IPS-18a (cell line): ENCODE measurements at regions not wholly inside any gene's neighbourhood (a gene's known extent, or its start where the extent isn't known, plus 50 kb on each side); places are given as distances from the start of the nearest gene placed in this dataset.

ENCODE experiments used
- H3K27ac ChIP-seq: one replicate; pipeline ENCODE4 v1.5.1; 2013; ENCODE audit warnings: low read length
- H3K27me3 ChIP-seq: one replicate; pipeline ENCODE4 v1.6.1; 2013; ENCODE audit warnings: mild to moderate bottlenecking, low read length; ENCODE audit not compliant: control insufficient read depth, insufficient read depth
- H3K36me3 ChIP-seq: one replicate; pipeline ENCODE4 v1.6.1; 2013; ENCODE audit warnings: low read depth, low read length; ENCODE audit not compliant: control insufficient read depth
- H3K4me1 ChIP-seq: one replicate; pipeline ENCODE4 v1.6.1; 2013; ENCODE audit warnings: low read depth, low read length; ENCODE audit not compliant: control insufficient read depth
- H3K4me3 ChIP-seq: one replicate; pipeline ENCODE4 v1.5.1; 2013; ENCODE audit warnings: low read length
- H3K9ac ChIP-seq: one replicate; pipeline ENCODE4 v1.6.1; 2013; ENCODE audit warnings: mild to moderate bottlenecking, low read length, moderate library complexity
- H3K9me3 ChIP-seq: one replicate; pipeline ENCODE4 v1.6.1; 2013; ENCODE audit warnings: low read depth, low read length; ENCODE audit not compliant: control insufficient read depth

DNA sequence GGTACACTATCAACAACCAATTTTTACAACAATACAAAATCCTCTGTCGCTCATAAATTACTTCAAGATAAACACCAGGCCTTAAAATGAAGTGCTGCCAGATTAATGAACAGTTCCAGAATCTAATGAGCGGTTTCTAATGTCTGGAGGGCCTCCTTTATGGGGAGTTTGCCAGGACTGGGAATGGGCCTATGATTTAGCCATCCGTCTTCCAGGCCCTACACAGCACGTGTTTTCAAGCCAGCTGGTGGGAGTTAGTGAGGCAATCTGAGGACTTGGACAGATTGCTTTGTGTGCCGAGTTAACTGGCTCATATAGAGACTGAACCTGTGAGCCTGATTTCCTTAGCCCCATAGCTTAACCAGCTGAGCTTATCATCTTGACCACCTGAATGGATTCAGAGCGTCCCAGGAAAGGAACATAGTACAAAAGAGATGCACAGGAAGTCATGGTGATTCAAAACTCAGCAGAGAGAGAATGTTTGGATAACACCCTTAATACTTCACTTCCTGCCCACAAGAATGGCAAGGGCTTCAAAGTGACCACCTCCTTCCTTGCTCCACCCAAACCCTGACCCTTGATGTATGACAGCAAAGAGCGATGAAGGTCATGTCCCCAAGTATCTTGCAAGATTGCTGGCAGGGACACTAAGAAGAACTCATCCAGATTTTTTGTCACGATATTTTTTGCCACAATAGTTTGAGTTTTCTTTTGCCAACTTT is 143.5 kb downstream of the SLC30A10 start:
- H3K9me3 ChIP-seq, result no peaks in the 10 kb centered on the region
- H3K36me3 ChIP-seq, result no peaks in the 10 kb centered on the region
- H3K4me3 ChIP-seq, result no peak overlapping the region
- no peaks in the 10 kb centered on the region for H3K4me1 ChIP-seq
- no peaks in the 10 kb centered on the region for H3K27me3 ChIP-seq
- no peak overlapping the region for H3K27ac ChIP-seq
- no peak overlapping the region for H3K9ac ChIP-seq

DNA sequence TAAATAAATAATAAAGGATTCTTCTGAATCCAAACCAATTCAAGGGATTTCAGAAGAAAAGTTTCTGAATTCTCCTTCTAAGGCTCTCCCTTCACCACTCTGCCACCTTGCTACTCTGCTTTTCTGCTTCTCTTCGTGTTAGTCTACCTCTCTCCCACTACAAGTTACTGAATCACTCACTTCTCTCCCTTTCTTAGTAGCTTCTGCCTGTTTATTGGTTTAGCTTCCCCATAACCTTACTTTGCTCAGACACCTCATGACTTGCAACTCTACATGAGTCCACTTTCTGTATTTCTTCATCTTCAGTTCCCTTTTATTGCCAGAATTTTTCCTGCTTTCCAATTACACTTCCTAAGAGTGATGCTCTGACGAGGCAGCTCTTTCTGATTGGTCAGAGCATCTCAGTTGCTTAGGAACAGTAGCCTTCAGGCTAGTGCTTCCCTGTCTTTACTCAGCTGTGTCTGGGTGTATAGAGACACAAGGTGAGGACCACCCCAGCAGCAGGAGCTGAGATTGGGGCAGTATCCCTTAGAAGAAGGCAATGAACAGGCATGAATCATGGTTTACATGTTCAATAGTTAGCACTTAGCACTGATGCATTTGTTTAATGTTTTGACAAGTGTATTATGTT is 144.6 kb downstream of the SLC30A10 start:
- Histone ChIP-seq H3K36me3 (no peaks in the 10 kb centered on the region), H3K4me1 (no peaks in the 10 kb centered on the region), H3K27ac (no peak overlapping the region), H3K27me3 (no peaks in the 10 kb centered on the region), H3K9me3 (no peaks in the 10 kb centered on the region), H3K9ac (no peak overlapping the region), H3K4me3 (no peak overlapping the region)

DNA sequence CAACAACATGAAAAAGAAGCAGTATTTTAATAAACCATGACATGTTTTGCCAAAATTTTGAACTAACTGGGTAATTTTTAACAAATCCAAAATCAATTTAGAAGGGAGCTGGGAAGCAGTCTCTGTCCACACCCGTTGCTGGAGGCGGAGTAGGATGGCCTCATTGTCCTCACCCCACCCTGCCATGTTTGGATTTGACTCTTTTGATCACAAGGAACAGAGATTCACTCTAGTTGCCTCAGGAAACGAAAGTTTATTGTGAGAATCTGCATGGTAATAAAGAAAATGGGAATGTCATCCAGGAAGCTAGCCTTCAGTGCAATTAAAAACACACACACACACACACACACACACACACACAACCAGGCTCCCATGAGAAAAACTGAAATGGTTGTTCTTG is 145.4 kb downstream of the SLC30A10 start:
- H3K27ac ChIP-seq, result no peak overlapping the region
- no peaks in the 10 kb centered on the region for H3K36me3 ChIP-seq
- H3K9me3 ChIP-seq, result no peaks in the 10 kb centered on the region
- no peaks in the 10 kb centered on the region for H3K4me1 ChIP-seq
- H3K4me3 ChIP-seq, result no peak overlapping the region
- no peaks in the 10 kb centered on the region for H3K27me3 ChIP-seq
- no peak overlapping the region for H3K9ac ChIP-seq

DNA sequence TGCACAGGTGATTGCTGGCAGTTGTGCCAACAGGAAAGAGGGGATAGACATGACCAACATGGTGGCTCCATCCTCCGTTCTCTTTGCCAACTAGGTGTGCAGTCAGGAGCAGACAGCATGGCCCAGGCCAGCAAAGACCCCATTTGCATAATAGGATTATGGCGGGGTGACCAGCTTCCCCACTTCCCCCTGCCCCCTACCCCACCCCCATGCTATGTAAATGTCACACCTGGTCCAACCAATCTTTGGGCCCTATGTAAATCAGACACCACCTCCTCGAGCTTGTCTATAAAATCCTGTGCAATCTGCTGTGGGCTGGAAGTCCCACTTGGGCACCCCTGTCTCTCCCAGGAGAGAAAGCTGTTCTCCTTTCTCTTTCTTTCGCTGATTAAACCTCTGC is 146.0 kb downstream of the SLC30A10 start:
- H3K27ac ChIP-seq, result no peak overlapping the region
- no peaks in the 10 kb centered on the region for H3K36me3 ChIP-seq
- no peaks in the 10 kb centered on the region for H3K4me1 ChIP-seq
- H3K9me3 ChIP-seq, result no peaks in the 10 kb centered on the region
- H3K9ac ChIP-seq, result no peak overlapping the region
- no peaks in the 10 kb centered on the region for H3K27me3 ChIP-seq
- H3K4me3 ChIP-seq, result no peak overlapping the region

DNA sequence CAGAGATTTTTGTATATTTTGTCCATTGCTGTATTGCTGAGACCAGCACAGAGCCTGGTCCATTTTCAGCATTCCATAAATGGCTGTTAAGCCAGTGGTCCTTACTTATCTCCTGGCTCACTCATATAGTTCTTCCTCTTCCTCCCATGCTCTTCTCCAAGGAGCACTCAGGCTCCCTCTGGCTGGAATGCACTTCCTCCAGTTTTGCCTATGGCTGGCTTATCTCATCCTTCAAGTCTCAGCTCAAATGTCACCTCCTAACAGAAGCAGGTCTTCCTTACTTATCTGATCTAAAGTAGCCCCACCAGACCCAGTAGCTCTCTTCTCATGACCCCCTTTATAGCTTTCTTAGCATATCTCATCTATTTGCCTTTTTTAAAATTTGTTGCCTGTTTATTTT is 146.9 kb downstream of the SLC30A10 start:
- no peaks in the 10 kb centered on the region for H3K4me1 ChIP-seq
- H3K9me3 ChIP-seq, result no peaks in the 10 kb centered on the region
- H3K9ac ChIP-seq, result no peak overlapping the region

DNA sequence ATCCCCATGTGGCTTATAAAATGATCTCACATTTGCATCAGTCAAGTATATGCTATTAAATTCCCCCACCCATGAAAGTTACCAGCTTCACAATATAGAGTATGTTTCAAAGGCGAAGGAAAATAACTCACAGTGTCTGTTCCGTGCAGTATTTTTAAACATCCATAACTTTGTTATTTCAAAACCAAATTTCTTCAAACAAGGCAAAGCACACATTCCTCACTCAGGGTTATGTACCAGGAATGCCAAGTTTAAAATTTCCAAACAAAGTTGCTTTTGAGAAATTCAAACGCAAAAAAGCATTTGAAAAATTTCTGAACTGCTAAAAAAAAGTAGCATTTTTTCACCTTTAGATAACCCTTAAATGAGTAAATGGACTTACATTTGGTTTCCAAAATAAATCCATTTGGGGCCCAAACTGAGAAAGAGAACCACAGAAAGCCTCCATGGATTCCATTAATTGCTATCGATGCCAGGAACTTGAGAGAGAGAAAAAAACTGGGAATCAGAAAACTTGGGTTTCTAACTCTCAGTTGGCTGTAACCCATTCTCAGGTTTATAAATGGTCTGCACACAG is 149.5 kb downstream of the SLC30A10 start:
- Histone ChIP-seq H3K27ac (no peak overlapping the region), H3K4me3 (no peak overlapping the region), H3K36me3 (no peaks in the 10 kb centered on the region), H3K9me3 (no peaks in the 10 kb centered on the region), H3K27me3 (no peaks in the 10 kb centered on the region), H3K9ac (no peak overlapping the region), H3K4me1 (no peaks in the 10 kb centered on the region)

More for the DNA sequence above, 146.9 kb downstream of the SLC30A10 start:
- H3K4me3 ChIP-seq, result no peak overlapping the region
- no peaks in the 10 kb centered on the region for H3K27me3 ChIP-seq
- no peaks in the 10 kb centered on the region for H3K36me3 ChIP-seq
- no peak overlapping the region for H3K27ac ChIP-seq

DNA sequence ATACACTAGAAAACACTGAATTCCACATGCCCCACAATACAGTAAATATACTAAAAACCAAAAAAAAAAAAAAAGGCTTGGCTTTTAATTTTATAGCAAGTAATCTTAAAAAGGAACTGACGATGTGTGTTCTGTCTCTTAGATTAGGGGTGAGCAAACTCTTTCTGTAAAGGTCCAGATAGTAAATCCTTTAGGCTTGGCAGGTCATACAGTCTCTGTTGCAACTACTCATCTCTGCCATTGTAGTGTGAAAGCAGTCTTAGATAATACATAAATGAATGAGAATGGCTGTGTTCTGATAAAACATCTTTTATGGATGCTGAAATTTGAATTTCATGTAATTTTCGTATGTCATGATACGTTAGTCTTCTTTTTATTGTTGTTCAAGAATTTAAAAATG is 150.2 kb downstream of the SLC30A10 start:
- Histone ChIP-seq H3K4me3 (no peak overlapping the region), H3K9me3 (no peaks in the 10 kb centered on the region), H3K36me3 (no peaks in the 10 kb centered on the region), H3K27me3 (no peaks in the 10 kb centered on the region), H3K27ac (no peak overlapping the region), H3K9ac (no peak overlapping the region), H3K4me1 (no peaks in the 10 kb centered on the region)

DNA sequence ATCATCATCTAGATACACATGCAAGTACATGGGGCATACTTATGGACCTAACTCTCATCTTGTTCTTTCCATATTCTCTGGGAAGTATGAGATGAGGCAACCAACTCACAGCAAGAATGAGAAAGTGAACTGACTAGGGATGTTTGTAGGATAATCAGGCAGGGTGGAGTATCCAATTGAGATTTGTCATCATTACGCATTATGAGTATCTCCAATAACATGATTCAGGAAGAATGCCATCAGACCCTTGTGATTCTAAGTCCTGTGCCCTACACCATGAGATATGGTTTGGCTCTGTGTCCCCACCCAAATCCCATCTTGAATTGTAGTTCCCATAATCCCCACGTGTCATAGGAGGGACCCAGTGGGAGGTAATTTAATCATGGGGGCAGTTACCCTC is 154.0 kb downstream of the SLC30A10 start:
- Histone ChIP-seq H3K9me3 (no peaks in the 10 kb centered on the region), H3K4me3 (no peak overlapping the region), H3K27me3 (no peaks in the 10 kb centered on the region), H3K9ac (no peak overlapping the region), H3K36me3 (no peaks in the 10 kb centered on the region), H3K4me1 (no peaks in the 10 kb centered on the region), H3K27ac (no peak overlapping the region)

DNA sequence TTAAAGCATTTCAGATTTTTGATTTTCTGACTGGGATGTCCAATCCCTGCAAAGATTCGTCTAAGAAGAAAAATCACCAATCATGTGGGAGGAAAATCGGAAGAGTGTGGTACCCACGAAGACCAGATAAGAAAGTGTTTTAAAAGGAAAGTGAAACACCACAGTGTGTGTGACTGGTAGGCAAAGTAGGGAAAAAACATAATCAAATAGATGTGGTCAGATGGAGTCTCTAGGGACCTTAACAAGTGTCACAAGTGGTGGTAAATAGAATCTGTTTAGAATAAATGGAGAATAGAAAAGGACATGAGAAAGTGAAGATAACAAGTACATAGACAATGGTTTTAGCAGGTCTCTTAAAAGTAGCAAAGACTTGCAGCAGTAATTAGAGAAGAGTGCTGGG is 154.6 kb downstream of the SLC30A10 start:
- H3K9ac ChIP-seq, result no peak overlapping the region

DNA sequence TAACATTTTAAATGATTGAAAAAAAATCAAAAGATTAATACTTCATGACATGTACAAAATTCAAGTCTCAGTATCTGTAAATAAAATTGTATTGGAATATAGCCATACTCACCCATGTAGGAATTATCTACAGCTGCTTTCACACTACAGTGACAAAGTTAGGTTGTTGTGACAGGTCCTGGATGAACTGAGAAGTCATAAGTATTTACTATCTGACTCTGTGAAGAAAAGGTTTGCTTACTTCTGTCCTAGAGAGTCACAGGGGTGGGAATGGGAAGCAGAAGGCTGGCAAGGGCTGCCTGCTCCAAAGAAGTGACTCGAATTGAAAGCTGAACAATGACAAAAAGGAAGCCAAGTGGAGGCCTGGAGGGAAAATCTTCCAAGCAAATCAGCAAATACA is 155.2 kb downstream of the SLC30A10 start:
- Histone ChIP-seq H3K4me3 (no peak overlapping the region), H3K27me3 (no peaks in the 10 kb centered on the region), H3K4me1 (no peaks in the 10 kb centered on the region), H3K9ac (no peak overlapping the region), H3K27ac (no peak overlapping the region), H3K36me3 (no peaks in the 10 kb centered on the region), H3K9me3 (no peaks in the 10 kb centered on the region)

More for the DNA sequence above, 154.6 kb downstream of the SLC30A10 start:
- Histone ChIP-seq H3K27ac (no peak overlapping the region), H3K27me3 (no peaks in the 10 kb centered on the region), H3K4me3 (no peak overlapping the region), H3K36me3 (no peaks in the 10 kb centered on the region), H3K9me3 (no peaks in the 10 kb centered on the region), H3K4me1 (no peaks in the 10 kb centered on the region)

DNA sequence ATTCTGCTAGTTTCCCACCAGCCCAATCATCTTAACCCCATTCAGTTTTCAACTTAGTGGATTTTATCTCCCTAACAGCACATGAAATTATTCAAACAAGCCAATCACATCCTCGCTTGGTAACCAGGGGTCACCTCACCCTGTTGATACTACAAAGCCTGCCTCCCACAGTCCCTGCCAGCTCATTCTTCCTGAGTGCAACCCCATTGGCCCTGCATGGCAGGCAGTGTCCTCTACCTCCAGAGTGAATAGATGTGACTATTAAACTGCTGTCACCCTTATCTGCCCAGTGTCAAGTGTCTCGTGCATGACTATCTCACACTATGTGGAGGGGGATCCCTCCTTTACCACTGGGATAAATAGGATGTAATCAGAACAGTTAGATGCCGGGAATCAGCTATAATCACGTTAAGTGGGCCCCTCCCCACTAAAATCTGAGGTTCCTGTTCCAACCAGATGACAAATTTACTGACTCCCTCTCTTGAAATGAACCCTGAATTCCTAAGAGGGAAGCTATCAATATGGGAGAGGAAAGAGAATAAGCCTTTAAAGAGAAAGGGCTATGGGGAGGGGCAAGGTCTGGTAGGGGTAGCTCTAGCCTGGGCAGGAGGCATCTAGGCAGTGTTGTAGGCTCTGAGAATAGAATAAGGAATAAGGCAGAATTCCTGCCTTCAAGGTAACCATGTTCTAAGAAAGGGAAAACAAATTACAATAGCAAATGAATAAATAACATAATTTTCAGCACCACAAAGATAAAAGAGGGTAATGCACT is 155.9 kb downstream of the SLC30A10 start:
- Histone ChIP-seq H3K4me1 (no peaks in the 10 kb centered on the region), H3K9ac (no peak overlapping the region), H3K27me3 (no peaks in the 10 kb centered on the region), H3K27ac (no peak overlapping the region), H3K9me3 (no peaks in the 10 kb centered on the region), H3K36me3 (no peaks in the 10 kb centered on the region), H3K4me3 (no peak overlapping the region)
